Kidney (tissue), 13 donors: ENCODE measurements at regions not wholly inside any gene's neighbourhood (a gene's known extent, or its start where the extent isn't known, plus 50 kb on each side); places are given as distances from the start of the nearest gene placed in this dataset.

Experiments used
- DNase-seq, 5 donors: peaks; one replicate each; pipeline ENCODE4 v3.0.0-alpha.2; 2013 to 2020
- FAIRE-seq: peaks from 2 replicates; lab custom pipeline; 2012; peaks lifted over from hg19 to GRCh38; lab: Jason Lieb, UNC
- H3K27ac ChIP-seq, 2 donors: one replicate each; pipeline ENCODE4 v1.7.0; 2013; ENCODE audit warnings: low read depth in 2 of 2, low read length in 2 of 2, inconsistent platforms in 1 of 2
- H3K27me3 ChIP-seq: one replicate; pipeline ENCODE4 v1.7.1; 2013; ENCODE audit warnings: low read length, inconsistent platforms; ENCODE audit not compliant: control insufficient read depth, insufficient read depth
- H3K36me3 ChIP-seq, 3 donors: one replicate each; pipeline versions ENCODE4 v1.7.0 to v1.7.1; 2013; ENCODE audit warnings: low read length in 3 of 3, control low read depth in 1 of 3, inconsistent platforms in 1 of 3; ENCODE audit not compliant: insufficient read depth in 3 of 3, control insufficient read depth in 2 of 3
- H3K4me1 ChIP-seq, 3 donors: one replicate each; pipeline versions ENCODE4 v1.7.0 to v1.7.1; 2013; ENCODE audit warnings: low read length in 3 of 3, inconsistent platforms in 1 of 3, low read depth in 1 of 3; ENCODE audit not compliant: control insufficient read depth in 2 of 3, insufficient read depth in 2 of 3
- H3K4me3 ChIP-seq, 3 donors: one replicate each; pipeline versions ENCODE4 v1.7.0 to v1.8.1; 2013; ENCODE audit warnings: low read length in 3 of 3, control low read depth in 1 of 3, inconsistent platforms in 1 of 3
- H3K9ac ChIP-seq, 3 donors: one replicate each; pipeline versions ENCODE4 v1.7.0 to v1.7.1; 2013; ENCODE audit warnings: low read length in 3 of 3, control low read depth in 1 of 3, inconsistent platforms in 1 of 3
- H3K9me3 ChIP-seq, 3 donors: one replicate each; pipeline versions ENCODE4 v1.7.0 to v1.7.1; 2013; ENCODE audit warnings: low read length in 3 of 3, control low read depth in 1 of 3, inconsistent platforms in 1 of 3; ENCODE audit not compliant: control insufficient read depth in 2 of 3, insufficient read depth in 1 of 3
- intact Hi-C: fragments of 100-400 bp; cut with DNase I; formaldehyde crosslinking; loops from one replicate; pipeline ENCODE4 v1.11.1; 2022
- TF ChIP-seq, protein P1 (sequence below): IDR thresholded peaks from 3 replicates; pipeline ENCODE4 v1.5.1; 2012; ENCODE audit warnings: mild to moderate bottlenecking, moderate library complexity, borderline replicate concordance; ENCODE audit not compliant: insufficient read depth; ENCODE audit errors: extremely low read depth
- donor health status: control.
- donor health status: control.
- donor health status: control.
- donor health status: control.
- donor health status: control.
- donor health status: DM: yes; HTN: yes; CAD: no.
- donor health status: Normal renal cell carcinoma (clear cell type).

DNA sequence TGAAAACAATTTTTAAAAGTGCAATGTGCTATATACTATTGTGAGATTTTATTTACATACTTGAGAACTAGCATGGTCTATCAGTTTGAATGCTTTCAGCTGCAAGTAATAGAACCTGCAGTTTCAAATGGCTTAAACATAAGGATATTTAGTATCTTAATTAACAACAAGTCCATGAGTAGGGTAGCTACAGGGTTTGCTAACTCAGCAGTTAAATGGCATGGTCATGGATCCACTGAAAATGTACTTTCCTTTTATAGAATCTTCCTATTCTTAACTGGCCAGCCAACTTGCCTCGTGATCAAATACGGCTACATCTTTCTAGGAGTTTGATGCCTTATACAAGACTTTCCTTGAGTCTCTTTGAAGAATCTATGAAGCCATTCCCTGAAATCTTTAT is 452.8 kb upstream of the SEMA6A start:
- Histone ChIP-seq H3K36me3 (no peaks in the 10 kb centered on the region), H3K9me3 (no peaks in the 10 kb centered on the region), H3K27ac (no peak overlapping the region), H3K4me3 (no peak overlapping the region), H3K9ac (no peak overlapping the region), H3K27me3 (no peaks in the 10 kb centered on the region), H3K4me1 (no peaks in the 10 kb centered on the region)
- FAIRE-seq: no peak
- intact Hi-C loops: no loop called here
- TF ChIP-seq, protein P1, sequence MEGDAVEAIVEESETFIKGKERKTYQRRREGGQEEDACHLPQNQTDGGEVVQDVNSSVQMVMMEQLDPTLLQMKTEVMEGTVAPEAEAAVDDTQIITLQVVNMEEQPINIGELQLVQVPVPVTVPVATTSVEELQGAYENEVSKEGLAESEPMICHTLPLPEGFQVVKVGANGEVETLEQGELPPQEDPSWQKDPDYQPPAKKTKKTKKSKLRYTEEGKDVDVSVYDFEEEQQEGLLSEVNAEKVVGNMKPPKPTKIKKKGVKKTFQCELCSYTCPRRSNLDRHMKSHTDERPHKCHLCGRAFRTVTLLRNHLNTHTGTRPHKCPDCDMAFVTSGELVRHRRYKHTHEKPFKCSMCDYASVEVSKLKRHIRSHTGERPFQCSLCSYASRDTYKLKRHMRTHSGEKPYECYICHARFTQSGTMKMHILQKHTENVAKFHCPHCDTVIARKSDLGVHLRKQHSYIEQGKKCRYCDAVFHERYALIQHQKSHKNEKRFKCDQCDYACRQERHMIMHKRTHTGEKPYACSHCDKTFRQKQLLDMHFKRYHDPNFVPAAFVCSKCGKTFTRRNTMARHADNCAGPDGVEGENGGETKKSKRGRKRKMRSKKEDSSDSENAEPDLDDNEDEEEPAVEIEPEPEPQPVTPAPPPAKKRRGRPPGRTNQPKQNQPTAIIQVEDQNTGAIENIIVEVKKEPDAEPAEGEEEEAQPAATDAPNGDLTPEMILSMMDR: no peak
- no peak for DNase-seq

DNA sequence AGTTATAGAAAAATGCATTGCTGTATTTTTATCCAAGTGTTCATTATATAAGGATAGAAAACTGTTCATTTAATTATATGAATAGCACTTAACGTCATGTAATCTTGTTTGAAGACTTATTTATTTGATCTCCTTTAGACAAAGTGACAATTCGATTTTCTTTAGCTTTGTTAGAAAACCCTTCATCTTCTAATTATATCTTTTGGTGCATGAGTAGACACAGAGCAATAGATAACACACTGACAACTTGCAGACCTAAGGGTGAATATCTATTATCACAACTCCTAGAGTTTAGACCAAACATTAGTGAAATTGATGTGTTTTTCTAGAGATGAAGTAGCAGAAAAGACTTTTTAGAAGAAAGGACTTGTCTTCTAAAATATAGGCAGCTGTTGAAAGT is 446.4 kb upstream of the SEMA6A start:
- intact Hi-C loops: no loop called here
- H3K27ac ChIP-seq: no peak overlapping the region
- H3K27me3 ChIP-seq: no peaks in the 10 kb centered on the region
- FAIRE-seq (no peak), DNase-seq (no peak)
- H3K9ac ChIP-seq: no peak overlapping the region
- no peaks in the 10 kb centered on the region for H3K4me1 ChIP-seq
- H3K36me3 ChIP-seq: no peaks in the 10 kb centered on the region
- no peak overlapping the region for H3K4me3 ChIP-seq
- no peaks in the 10 kb centered on the region for H3K9me3 ChIP-seq
- TF ChIP-seq, protein P1: no peak

DNA sequence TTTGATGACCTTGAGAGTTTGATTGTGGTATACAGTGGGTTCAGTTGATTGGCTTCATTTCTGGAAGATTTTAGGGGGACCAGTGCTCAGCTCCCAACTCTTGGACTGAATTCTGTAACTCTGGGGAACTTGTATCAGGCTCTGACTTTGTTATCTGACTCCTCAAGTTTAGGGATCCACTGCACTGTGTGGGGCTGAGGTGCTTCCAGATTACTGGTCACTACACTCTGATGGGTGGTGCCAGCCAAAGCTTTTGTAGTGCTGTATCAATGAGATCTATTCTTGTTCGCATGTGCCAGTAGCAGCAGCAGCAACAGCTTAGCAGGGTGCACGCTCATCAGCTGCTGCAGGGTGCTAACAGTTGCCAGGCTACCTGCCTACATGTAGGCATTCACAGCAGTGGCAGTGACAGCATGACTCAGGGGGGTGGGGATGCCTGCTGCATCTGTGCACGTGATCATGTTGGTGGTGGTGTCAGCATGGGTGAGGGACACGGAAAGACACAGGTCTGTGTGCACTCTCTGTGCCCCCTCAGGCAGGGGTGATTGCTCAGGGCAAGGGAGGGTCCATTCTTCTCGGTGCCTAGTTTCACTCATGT is 438.8 kb upstream of the SEMA6A start:
- intact Hi-C loops: no loop called here
- Histone ChIP-seq H3K36me3 (no peaks in the 10 kb centered on the region), H3K4me1 (no peaks in the 10 kb centered on the region), H3K4me3 (no peak overlapping the region), H3K27me3 (no peaks in the 10 kb centered on the region), H3K9ac (no peak overlapping the region), H3K9me3 (no peaks in the 10 kb centered on the region), H3K27ac (no peak overlapping the region)
- DNase-seq (no peak), FAIRE-seq (no peak)
- TF ChIP-seq, protein P1: no peak

DNA sequence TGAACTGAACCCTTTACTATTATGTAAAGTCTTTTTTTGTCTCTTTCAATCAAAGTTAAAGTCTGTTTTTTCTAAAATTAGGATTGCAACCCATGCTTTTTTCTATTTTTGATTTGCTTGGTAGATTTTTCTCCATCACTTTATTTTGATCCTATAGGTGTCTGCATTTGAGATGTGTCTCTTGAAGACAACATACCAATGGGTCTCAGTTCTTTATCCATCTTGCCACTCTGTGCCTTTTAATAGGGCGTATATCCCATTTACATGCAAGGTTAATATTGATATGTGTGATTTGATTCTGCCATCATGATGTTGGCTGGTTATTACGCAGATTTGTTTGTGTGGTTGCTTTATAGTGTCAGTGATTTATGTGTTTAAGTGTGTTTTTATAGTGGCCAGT is 436.0 kb upstream of the SEMA6A start:
- H3K9me3 ChIP-seq: no peaks in the 10 kb centered on the region
- no peak overlapping the region for H3K27ac ChIP-seq
- FAIRE-seq: no peak
- H3K27me3 ChIP-seq: no peaks in the 10 kb centered on the region
- DNase-seq: no peak
- TF ChIP-seq, protein P1: no peak
- intact Hi-C loops: no loop called here
- no peak overlapping the region for H3K4me3 ChIP-seq
- H3K4me1 ChIP-seq: no peaks in the 10 kb centered on the region
- no peaks in the 10 kb centered on the region for H3K36me3 ChIP-seq
- no peak overlapping the region for H3K9ac ChIP-seq
